Naive thymus-derived CD8-positive, alpha-beta T cell (primary cell): ENCODE measurements at regions not wholly inside any gene's neighbourhood (a gene's known extent, or its start where the extent isn't known, plus 50 kb on each side); places are given as distances from the start of the nearest gene placed in this dataset.
"Not testable (repeated sequence)": the region's sequence is repeated elsewhere in the genome, so short reads cannot be mapped to it uniquely, and the experiment has no call there.

ENCODE experiments used
- ATAC-seq, 2 donors: fragments of 150-1000 bp; cut with Tn5 transposase in 1 of 2; sonication (Bioruptor Pico), chemical (Tn5 transposase) in 1 of 2; 1 replicate in 1 of 2; 2 replicates in 1 of 2; pipeline ENCODE4 v1.10.0; 2021; ENCODE audit warnings: mild to moderate bottlenecking in 2 of 2, moderate library complexity in 2 of 2
- POLR2A ChIA-PET: fragments of 350-600 bp; sonication (Branson Sonifier 250); formaldehyde crosslinking; loops from one replicate; lab custom pipeline; 2021; ENCODE audit warnings: antibody characterized with exemption; lab: Charles Lee
- DNase-seq, 10 donors: peaks; one replicate each; pipeline versions ENCODE4 v3.0.0 to v3.0.0-alpha.2; 2020 to 2022
- H3K27ac Mint-ChIP-seq, 10 donors: one replicate each; pipeline ENCODE4 v1.8.0; 2020 to 2022; ENCODE audit warnings: mild to moderate bottlenecking in 10 of 10, mixed read lengths in 10 of 10, moderate library complexity in 4 of 10, inconsistent platforms in 1 of 10
- H3K27me3 Mint-ChIP-seq, 5 donors: one replicate each; pipeline ENCODE4 v1.8.0; 2021 to 2022; ENCODE audit warnings: mixed read lengths in 5 of 5
- H3K36me3 Mint-ChIP-seq, 3 donors: one replicate each; pipeline ENCODE4 v1.8.0; 2020 to 2022; ENCODE audit warnings: mixed read lengths in 3 of 3, mild to moderate bottlenecking in 2 of 3, inconsistent platforms in 1 of 3
- H3K4me1 Mint-ChIP-seq, 4 donors: one replicate each; pipeline ENCODE4 v1.8.0; 2021 to 2022; ENCODE audit warnings: mixed read lengths in 4 of 4
- H3K4me3 Mint-ChIP-seq, 10 donors: one replicate each; pipeline ENCODE4 v1.8.0; 2020 to 2022; ENCODE audit warnings: mild to moderate bottlenecking in 10 of 10, mixed read lengths in 10 of 10, moderate library complexity in 6 of 10, inconsistent platforms in 1 of 10
- H3K9me3 Mint-ChIP-seq, 9 donors: one replicate each; pipeline ENCODE4 v1.8.0; 2020 to 2022; ENCODE audit warnings: mixed read lengths in 9 of 9, mild to moderate bottlenecking in 3 of 9, inconsistent platforms in 1 of 9, moderate library complexity in 1 of 9

- Mint-ChIP-seq H3K9me3 (no peaks in the 10 kb centered on the region), H3K27me3 (peaks cover 0 to 5% (median 0%) of the 10 kb centered on the region in 5 donors), H3K4me1 (peaks cover 0 to 2% (median 0%) of the 10 kb centered on the region in 4 donors), H3K4me3 (no peak overlapping the region), H3K36me3 (no peaks in the 10 kb centered on the region), H3K27ac (no peak overlapping the region)
- peak in 1 of 10 donors; percentile 13 for DNase-seq
- POLR2A ChIA-PET: no interaction called here
- no peak for ATAC-seq
Measured at GRCh38 chr2:239870863-239871262, 154.3 kb downstream of the NDUFA10 start.

DNA sequence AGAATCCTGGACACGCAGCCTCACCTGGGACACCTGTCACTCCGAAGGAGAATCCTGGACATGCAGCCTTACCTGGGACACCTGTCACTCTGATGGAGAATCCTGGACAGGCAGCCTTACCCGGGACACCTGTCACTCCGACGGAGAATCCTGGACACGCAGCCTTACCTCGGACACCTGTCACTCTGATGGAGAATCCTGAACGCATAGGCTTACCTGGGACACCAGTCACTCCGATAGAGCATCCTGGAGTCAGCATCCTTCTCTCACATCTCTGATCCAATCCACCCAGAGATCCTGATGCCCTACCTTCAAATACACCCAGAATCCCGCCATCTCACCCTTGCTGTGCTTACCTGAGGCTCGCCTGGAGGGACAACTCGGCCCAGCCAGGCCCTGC, 154.9 kb downstream of the NDUFA10 start:
- DNase-seq: peak in 1 of 10 donors; percentile 42
- H3K4me3 Mint-ChIP-seq: no peak overlapping the region
- H3K4me1 Mint-ChIP-seq: peaks cover 0 to 2% (median 0%) of the 10 kb centered on the region in 4 donors
- POLR2A ChIA-PET: no interaction called here
- no peak for ATAC-seq
- H3K27me3 Mint-ChIP-seq: peaks cover 0 to 3% (median 0%) of the 10 kb centered on the region in 5 donors
- no peaks in the 10 kb centered on the region for H3K9me3 Mint-ChIP-seq
- H3K27ac Mint-ChIP-seq: no peak overlapping the region
- H3K36me3 Mint-ChIP-seq: no peaks in the 10 kb centered on the region

DNA sequence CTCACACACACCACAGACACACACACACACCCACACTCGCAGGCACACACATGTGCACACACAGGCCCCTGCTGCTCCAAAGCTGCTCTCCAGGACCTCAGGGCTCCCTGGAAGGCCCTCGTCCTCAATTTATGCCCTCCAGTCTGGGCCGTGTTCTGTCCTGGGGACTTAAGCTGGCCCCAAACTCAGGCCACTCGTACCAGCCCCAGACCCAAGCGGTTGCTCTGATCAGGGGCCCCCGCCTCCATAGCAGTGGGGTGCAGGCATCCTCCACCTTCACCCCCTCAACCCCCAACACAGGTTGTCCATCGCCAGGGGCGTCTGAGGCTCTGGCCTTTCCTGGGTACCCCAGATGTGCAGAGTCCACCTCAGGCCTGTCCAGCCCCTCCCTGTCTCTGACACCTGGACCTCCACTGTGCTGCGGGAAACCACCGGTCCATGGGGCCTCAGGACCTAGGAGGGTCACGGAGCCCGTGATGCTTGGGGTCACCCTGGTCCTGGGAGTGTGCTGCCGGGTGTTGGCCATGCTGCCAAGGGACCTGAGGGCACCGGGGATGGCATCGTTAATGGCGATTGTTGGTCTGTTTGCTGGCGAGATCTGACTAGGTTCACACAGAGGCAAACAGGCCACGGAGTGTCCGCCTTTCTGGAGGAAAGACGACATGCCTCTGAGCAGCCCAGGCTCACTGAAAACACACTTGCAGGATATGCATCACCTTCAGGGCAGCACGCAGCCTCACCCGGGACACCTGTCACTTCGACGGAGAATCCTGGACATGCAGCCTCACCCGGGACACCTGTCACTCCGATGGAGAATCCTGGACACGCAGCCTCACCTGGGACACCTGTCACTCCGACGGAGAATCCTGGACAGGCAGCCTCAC, 155.6 kb downstream of the NDUFA10 start:
- Mint-ChIP-seq H3K9me3 (no peaks in the 10 kb centered on the region), H3K27ac (no peak overlapping the region), H3K4me1 (peaks cover 0 to 2% (median 0%) of the 10 kb centered on the region in 4 donors), H3K4me3 (no peak overlapping the region), H3K36me3 (no peaks in the 10 kb centered on the region), H3K27me3 (peaks cover 0 to 3% (median 0%) of the 10 kb centered on the region in 5 donors)
- DNase-seq: peak in 1 of 10 donors; percentile 58
- POLR2A ChIA-PET: no interaction called here
- no peak for ATAC-seq

DNA sequence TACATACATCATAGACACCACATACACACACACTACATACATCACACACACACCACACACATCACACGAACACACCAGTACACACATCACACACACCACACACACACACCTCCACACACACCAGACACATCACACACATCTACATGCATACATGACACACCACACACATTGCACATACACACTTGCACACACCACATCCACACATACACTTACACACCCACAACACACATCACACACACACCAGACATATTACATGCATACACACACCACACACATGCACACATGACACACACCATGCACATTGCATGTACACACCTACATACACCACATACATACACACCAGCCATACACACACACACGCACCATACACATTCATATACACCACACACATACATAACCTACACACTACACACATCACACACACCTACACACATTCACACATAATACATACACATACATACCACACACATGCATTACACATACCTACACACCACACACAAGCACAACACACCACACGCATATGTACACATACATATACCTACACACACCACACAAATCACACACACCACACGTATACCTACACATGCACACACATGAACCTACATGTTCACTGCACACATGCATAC, 156.5 kb downstream of the NDUFA10 start:
- no peaks in the 10 kb centered on the region for H3K9me3 Mint-ChIP-seq
- H3K4me1 Mint-ChIP-seq: no peaks in the 10 kb centered on the region
- ATAC-seq (no peak), DNase-seq (peak in 1 of 10 donors; percentile 15)
- H3K36me3 Mint-ChIP-seq: no peaks in the 10 kb centered on the region
- peaks cover 0 to 3% (median 0%) of the 10 kb centered on the region in 5 donors for H3K27me3 Mint-ChIP-seq
- no peak overlapping the region for H3K27ac Mint-ChIP-seq
- POLR2A ChIA-PET: no interaction called here
- H3K4me3 Mint-ChIP-seq: no peak overlapping the region

DNA sequence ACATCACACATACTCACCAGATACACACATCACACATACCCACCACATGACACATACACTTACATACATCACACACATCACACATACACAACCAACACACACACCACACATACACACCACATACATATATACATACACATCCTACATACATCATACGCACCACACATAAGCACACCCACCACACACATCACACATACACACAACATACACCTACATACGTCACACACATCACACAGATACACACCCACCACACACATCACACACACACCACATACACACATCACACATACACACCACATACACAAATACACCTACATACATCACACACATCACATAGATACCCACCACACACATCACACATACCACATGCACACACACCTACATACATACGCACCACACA, 158.4 kb downstream of the NDUFA10 start:
- H3K27ac Mint-ChIP-seq: no peak overlapping the region
- POLR2A ChIA-PET: no interaction called here
- no peak overlapping the region for H3K4me3 Mint-ChIP-seq
- ATAC-seq (no peak), DNase-seq (no peak)
- H3K27me3 Mint-ChIP-seq: peaks cover 0 to 3% (median 0%) of the 10 kb centered on the region in 5 donors
- no peaks in the 10 kb centered on the region for H3K36me3 Mint-ChIP-seq
- no peaks in the 10 kb centered on the region for H3K9me3 Mint-ChIP-seq
- H3K4me1 Mint-ChIP-seq: peaks cover 0 to 2% (median 1%) of the 10 kb centered on the region in 4 donors

DNA sequence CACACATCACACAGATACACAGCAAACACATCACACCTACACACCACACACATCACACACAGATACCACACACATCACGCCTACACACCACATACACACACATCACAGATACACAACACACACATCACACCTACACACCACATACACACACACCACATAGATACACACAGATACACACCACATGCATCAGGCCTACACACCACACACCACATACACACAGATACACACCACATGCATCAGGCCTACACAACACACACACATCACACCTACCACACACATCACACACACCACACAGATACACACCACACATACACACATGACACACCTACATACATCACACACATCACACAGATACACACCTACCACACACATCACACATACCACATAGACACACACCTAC, 158.8 kb downstream of the NDUFA10 start:
- ATAC-seq (no peak), DNase-seq (no peak)
- POLR2A ChIA-PET: no interaction called here
- peaks cover 0 to 3% (median 0%) of the 10 kb centered on the region in 5 donors for H3K27me3 Mint-ChIP-seq
- no peaks in the 10 kb centered on the region for H3K9me3 Mint-ChIP-seq
- H3K4me1 Mint-ChIP-seq: peaks cover 0 to 5% (median 4%) of the 10 kb centered on the region in 4 donors
- H3K27ac Mint-ChIP-seq: no peak overlapping the region
- no peak overlapping the region for H3K4me3 Mint-ChIP-seq
- H3K36me3 Mint-ChIP-seq: no peaks in the 10 kb centered on the region

- H3K36me3 Mint-ChIP-seq, DNase-seq, H3K27me3 Mint-ChIP-seq, H3K27ac Mint-ChIP-seq, H3K9me3 Mint-ChIP-seq, ATAC-seq, POLR2A ChIA-PET, H3K4me1 Mint-ChIP-seq, H3K4me3 Mint-ChIP-seq: not testable (repeated sequence)
Measured at GRCh38 chr2:239865856-239866255, 159.3 kb downstream of the NDUFA10 start.

DNA sequence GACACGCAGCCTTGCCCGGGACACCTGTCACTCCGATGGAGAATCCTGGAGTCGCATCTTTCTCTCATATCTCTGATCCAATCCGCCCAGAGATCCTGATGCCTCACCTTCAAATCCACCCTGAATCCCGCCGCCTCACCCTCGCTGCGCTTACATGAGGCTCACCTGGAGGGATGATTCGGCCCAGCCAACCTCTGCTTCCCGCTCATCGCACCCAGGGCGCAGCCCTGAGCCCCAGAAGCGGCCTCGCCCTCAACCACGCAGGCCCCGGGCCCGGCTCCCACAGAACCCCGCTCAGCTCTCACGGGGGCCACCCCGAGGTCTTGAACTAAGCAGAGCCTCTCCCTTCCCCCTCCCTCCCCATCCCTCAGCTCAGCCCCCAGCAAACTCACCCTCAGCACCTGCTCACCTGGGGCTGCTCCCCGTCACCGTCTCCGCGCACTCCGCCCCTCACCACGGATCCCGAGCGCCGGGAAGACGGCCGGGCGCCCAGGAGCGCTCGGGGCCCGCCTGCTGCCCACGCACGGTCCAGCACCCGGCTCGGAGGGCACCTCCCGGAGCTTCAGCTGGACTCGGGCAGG, 160.0 kb downstream of the NDUFA10 start:
- peak in 1 of 10 donors; percentile 58 for DNase-seq
- H3K27ac Mint-ChIP-seq: no peak overlapping the region
- POLR2A ChIA-PET: no interaction called here
- no peaks in the 10 kb centered on the region for H3K36me3 Mint-ChIP-seq
- peaks cover 0 to 7% (median 4%) of the 10 kb centered on the region in 4 donors for H3K4me1 Mint-ChIP-seq
- no peak for ATAC-seq
- H3K9me3 Mint-ChIP-seq: no peaks in the 10 kb centered on the region
- H3K27me3 Mint-ChIP-seq: no peaks in the 10 kb centered on the region
- H3K4me3 Mint-ChIP-seq: no peak overlapping the region

DNA sequence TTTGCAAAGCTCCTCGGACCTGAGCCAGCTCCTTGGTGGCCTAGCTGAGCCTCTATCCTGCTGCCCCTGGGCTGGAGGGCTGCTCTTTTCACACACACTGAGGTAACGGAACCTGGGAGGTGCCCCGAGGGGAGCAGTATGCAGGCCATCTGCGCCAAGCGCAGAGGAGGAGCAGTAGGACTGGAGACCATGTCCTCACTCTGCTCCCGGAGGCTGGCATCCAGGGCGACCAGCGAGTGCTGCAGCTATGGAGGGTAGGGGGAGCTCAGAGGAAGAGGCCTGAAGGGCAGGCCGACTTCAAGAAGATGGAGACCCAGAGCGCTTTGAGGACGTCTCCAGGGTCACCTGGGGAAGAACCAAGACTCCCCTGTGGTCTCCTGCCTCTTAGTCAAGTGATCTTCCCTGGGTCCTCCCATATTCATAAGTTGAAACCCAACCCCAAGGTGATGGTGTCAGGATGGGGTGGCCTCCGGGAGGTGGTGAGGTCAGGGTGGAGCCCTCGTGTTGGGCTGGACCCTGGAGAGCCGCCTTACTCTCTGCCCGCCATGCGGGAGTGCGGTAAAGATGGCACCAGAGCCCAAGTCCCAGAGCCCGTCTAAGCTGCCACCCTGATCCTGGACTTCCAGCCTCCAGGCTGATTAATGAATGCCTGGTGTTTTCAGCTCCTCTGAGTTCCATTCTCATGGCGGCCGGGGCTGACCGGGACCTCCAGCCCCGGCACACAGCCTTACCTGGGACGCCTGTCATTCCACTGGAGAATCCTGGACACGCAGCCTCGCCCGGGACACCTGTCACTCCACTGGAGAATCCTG, 160.7 kb downstream of the NDUFA10 start:
- Mint-ChIP-seq H3K4me3 (no peak overlapping the region), H3K27ac (no peak overlapping the region), H3K9me3 (no peaks in the 10 kb centered on the region), H3K36me3 (no peaks in the 10 kb centered on the region), H3K4me1 (peaks cover 0 to 7% (median 4%) of the 10 kb centered on the region in 4 donors), H3K27me3 (no peaks in the 10 kb centered on the region)
- DNase-seq (peak in 1 of 10 donors; percentile 6), ATAC-seq (no peak)
- POLR2A ChIA-PET: no interaction called here

GRCh38 chr2:239862613-239863012, 162.5 kb downstream of the NDUFA10 start:
- Mint-ChIP-seq H3K27me3 (peaks cover 0 to 9% (median 5%) of the 10 kb centered on the region in 5 donors), H3K4me1 (peaks cover 0 to 7% (median 4%) of the 10 kb centered on the region in 4 donors), H3K9me3 (no peaks in the 10 kb centered on the region), H3K4me3 (no peak overlapping the region), H3K36me3 (no peaks in the 10 kb centered on the region), H3K27ac (no peak overlapping the region)
- no peak for ATAC-seq
- DNase-seq: peak in 1 of 10 donors; percentile 19
- POLR2A ChIA-PET: no interaction called here

- no peaks in the 10 kb centered on the region for H3K9me3 Mint-ChIP-seq
- no peak overlapping the region for H3K27ac Mint-ChIP-seq
- no peak for ATAC-seq
- no peaks in the 10 kb centered on the region for H3K36me3 Mint-ChIP-seq
- no peak for DNase-seq
- POLR2A ChIA-PET: no interaction called here
- H3K27me3 Mint-ChIP-seq: peaks cover 5 to 39% (median 25%) of the 10 kb centered on the region in 5 donors
- H3K4me3 Mint-ChIP-seq: no peak overlapping the region
- H3K4me1 Mint-ChIP-seq: peaks cover 0 to 7% (median 4%) of the 10 kb centered on the region in 4 donors
Measured at GRCh38 chr2:239858179-239858578, 167.0 kb downstream of the NDUFA10 start.

GRCh38 chr2:239857591-239857990, 167.6 kb downstream of the NDUFA10 start:
- Mint-ChIP-seq H3K27ac (no peak overlapping the region), H3K4me3 (no peak overlapping the region), H3K9me3 (peaks cover 0 to 3% (median 0%) of the 10 kb centered on the region in 9 donors), H3K27me3 (peaks cover 5 to 42% (median 25%) of the 10 kb centered on the region in 5 donors), H3K36me3 (no peaks in the 10 kb centered on the region), H3K4me1 (peaks cover 0 to 7% (median 4%) of the 10 kb centered on the region in 4 donors)
- ATAC-seq (no peak), DNase-seq (no peak)
- POLR2A ChIA-PET: no interaction called here
